ENCODE measurements at regions not wholly inside any gene's neighbourhood (a gene's known extent, or its start where the extent isn't known, plus 50 kb on each side); places are given as distances from the start of the nearest gene placed in this dataset.

DNA sequence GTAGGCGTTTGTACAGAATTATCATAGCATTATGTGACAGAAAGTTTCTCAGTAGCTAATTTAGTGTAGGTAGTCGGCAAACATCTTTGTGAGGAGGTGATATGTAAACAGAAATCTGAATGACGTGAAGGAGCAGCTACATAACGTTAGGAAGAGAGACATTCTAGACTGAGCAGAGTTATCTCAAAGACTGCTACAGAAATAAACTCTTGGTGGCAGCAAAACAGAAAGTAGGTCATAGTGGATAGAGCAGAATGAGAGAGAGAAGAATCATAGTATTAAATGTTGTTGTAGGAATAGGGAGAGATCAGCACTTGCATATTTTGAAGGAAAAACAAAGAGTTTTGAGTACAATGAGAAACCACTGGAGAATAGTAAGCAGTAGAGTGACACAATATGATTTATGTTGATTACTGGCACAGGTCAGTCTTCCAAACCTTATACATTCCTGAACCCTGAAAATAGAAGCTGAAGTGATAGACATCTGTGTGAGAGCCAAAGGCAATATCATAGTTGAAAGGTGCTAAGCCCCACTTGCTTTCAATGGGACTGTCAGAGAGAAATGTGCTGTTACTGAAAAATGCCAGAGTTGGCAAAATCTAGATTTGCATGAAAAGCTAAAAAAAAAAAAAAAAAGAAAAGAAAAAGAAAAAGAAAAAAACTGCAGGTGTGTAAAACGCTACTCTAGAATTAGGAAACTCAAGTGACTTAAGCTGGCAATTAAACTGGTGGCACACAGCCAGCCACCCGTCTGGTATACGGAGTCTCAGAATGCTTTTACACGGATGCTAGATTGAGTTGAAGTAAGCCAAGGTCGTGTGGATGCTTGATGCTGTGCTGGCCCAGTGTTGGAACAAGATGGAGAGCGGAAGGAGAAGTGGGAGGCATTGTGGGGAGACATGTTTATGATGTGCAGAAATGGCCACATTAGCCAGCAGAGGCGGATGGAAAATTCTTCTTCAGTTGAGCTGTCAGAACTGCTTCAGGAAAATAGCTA, 750.2 kb upstream of the HS3ST1 start:
- Histone ChIP-seq H3K27me3 (ENCODE audit: insufficient read depth, low read length, poor library complexity, severe bottlenecking) (no peaks in the 10 kb centered on the region), H3K4me1 (ENCODE audit: insufficient read depth, low read length) (no peaks in the 10 kb centered on the region), H3K9me3 (ENCODE audit: low read length) (no peaks in the 10 kb centered on the region), H3K27ac (ENCODE audit: low read depth, low read length) (no peak overlapping the region), H3K36me3 (ENCODE audit: insufficient read depth, low read length) (no peaks in the 10 kb centered on the region), H3K4me3 (ENCODE audit: low read length) (no peak overlapping the region)
- ChIA-PET POLR2A (no interaction called here), CTCF (no interaction called here)
- Mint-ChIP-seq H3K36me3 (no peaks in the 10 kb centered on the region), H3K27me3 (no peaks in the 10 kb centered on the region), H3K27ac (no peak overlapping the region), H3K4me1 (no peaks in the 10 kb centered on the region), H3K4me3 (no peak overlapping the region), H3K9me3 (peaks cover 3 to 27% (median 10%) of the 10 kb centered on the region in 5 donors)
- DNase-seq: no peak

GRCh38 chr4:12177416-12177815, 748.7 kb upstream of the HS3ST1 start:
- no peaks in the 10 kb centered on the region for H3K4me1 ChIP-seq (ENCODE audit: insufficient read depth, low read length)
- CTCF ChIA-PET: no interaction called here
- no peaks in the 10 kb centered on the region for H3K9me3 ChIP-seq (ENCODE audit: low read length)
- POLR2A ChIA-PET: no interaction called here
- H3K4me1 Mint-ChIP-seq: no peaks in the 10 kb centered on the region
- no peak overlapping the region for H3K4me3 ChIP-seq (ENCODE audit: low read length)
- no peak for DNase-seq
- H3K36me3 Mint-ChIP-seq: no peaks in the 10 kb centered on the region
- no peaks in the 10 kb centered on the region for H3K36me3 ChIP-seq (ENCODE audit: insufficient read depth, low read length)
- no peaks in the 10 kb centered on the region for H3K27me3 Mint-ChIP-seq
- H3K27me3 ChIP-seq (ENCODE audit: insufficient read depth, low read length, poor library complexity, severe bottlenecking): no peaks in the 10 kb centered on the region
- H3K9me3 Mint-ChIP-seq: peaks cover 3 to 27% (median 10%) of the 10 kb centered on the region in 5 donors
- no peak overlapping the region for H3K27ac Mint-ChIP-seq
- H3K27ac ChIP-seq (ENCODE audit: low read depth, low read length): no peak overlapping the region
- no peak overlapping the region for H3K4me3 Mint-ChIP-seq

DNA sequence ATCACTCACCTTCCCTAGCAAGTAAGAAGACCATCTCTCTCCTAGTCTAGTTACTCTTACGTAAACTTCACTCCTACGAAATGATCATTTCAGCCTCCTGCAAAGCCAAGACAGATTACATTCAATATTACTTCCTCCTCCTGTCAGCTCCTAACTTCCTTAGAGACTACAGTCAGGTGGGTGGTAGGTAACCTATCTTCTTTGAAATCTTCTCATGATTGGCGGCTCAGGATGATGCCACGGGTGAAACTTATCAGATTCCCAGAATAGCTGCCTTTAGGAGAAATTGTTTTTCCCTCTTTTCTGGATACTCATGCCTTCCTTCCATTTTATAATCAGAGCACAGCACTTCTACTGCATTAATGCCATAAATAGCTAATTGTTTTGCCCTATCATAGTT, 744.8 kb upstream of the HS3ST1 start:
- CTCF ChIA-PET: no interaction called here
- Histone ChIP-seq H3K4me1 (ENCODE audit: insufficient read depth, low read length) (no peaks in the 10 kb centered on the region), H3K9me3 (ENCODE audit: low read length) (no peaks in the 10 kb centered on the region), H3K36me3 (ENCODE audit: insufficient read depth, low read length) (no peaks in the 10 kb centered on the region), H3K27ac (ENCODE audit: low read depth, low read length) (no peak overlapping the region), H3K27me3 (ENCODE audit: insufficient read depth, low read length, poor library complexity, severe bottlenecking) (no peaks in the 10 kb centered on the region), H3K4me3 (ENCODE audit: low read length) (no peak overlapping the region)
- Mint-ChIP-seq H3K27me3 (no peaks in the 10 kb centered on the region), H3K4me1 (no peaks in the 10 kb centered on the region), H3K4me3 (no peak overlapping the region), H3K27ac (no peak overlapping the region), H3K36me3 (no peaks in the 10 kb centered on the region), H3K9me3 (peaks cover 0 to 27% (median 11%) of the 10 kb centered on the region in 5 donors)
- POLR2A ChIA-PET: no interaction called here
- DNase-seq: no peak

GRCh38 chr4:12172198-12172973, 743.7 kb upstream of the HS3ST1 start:
- H3K27ac Mint-ChIP-seq: no peak overlapping the region
- ChIA-PET POLR2A (no interaction called here), CTCF (no interaction called here)

GRCh38 chr4:12170308-12170707, 741.6 kb upstream of the HS3ST1 start:
- H3K4me1 ChIP-seq (ENCODE audit: insufficient read depth, low read length): no peaks in the 10 kb centered on the region
- ChIA-PET CTCF (no interaction called here), POLR2A (no interaction called here)
- no peak overlapping the region for H3K27ac Mint-ChIP-seq
- H3K27me3 ChIP-seq (ENCODE audit: insufficient read depth, low read length, poor library complexity, severe bottlenecking): no peaks in the 10 kb centered on the region
- H3K9me3 ChIP-seq (ENCODE audit: low read length): no peaks in the 10 kb centered on the region
- H3K36me3 Mint-ChIP-seq: no peaks in the 10 kb centered on the region
- no peaks in the 10 kb centered on the region for H3K27me3 Mint-ChIP-seq
- H3K4me1 Mint-ChIP-seq: no peaks in the 10 kb centered on the region
- no peak for DNase-seq
- no peak overlapping the region for H3K27ac ChIP-seq (ENCODE audit: low read depth, low read length)
- H3K4me3 Mint-ChIP-seq: no peak overlapping the region
- no peak overlapping the region for H3K4me3 ChIP-seq (ENCODE audit: low read length)
- no peaks in the 10 kb centered on the region for H3K36me3 ChIP-seq (ENCODE audit: insufficient read depth, low read length)
- peaks cover 0 to 25% (median 5%) of the 10 kb centered on the region in 5 donors for H3K9me3 Mint-ChIP-seq

More at GRCh38 chr4:12172198-12172973, 743.7 kb upstream of the HS3ST1 start:
- Mint-ChIP-seq H3K27me3 (no peaks in the 10 kb centered on the region), H3K9me3 (peaks cover 0 to 27% (median 10%) of the 10 kb centered on the region in 5 donors), H3K4me3 (no peak overlapping the region), H3K4me1 (no peaks in the 10 kb centered on the region), H3K36me3 (no peaks in the 10 kb centered on the region)
- no peaks in the 10 kb centered on the region for H3K27me3 ChIP-seq (ENCODE audit: insufficient read depth, low read length, poor library complexity, severe bottlenecking)
- no peaks in the 10 kb centered on the region for H3K36me3 ChIP-seq (ENCODE audit: insufficient read depth, low read length)
- no peak overlapping the region for H3K4me3 ChIP-seq (ENCODE audit: low read length)
- H3K9me3 ChIP-seq (ENCODE audit: low read length): no peaks in the 10 kb centered on the region
- H3K4me1 ChIP-seq (ENCODE audit: insufficient read depth, low read length): no peaks in the 10 kb centered on the region
- DNase-seq: no peak
- no peak overlapping the region for H3K27ac ChIP-seq (ENCODE audit: low read depth, low read length)

- Mint-ChIP-seq H3K27me3 (no peaks in the 10 kb centered on the region), H3K4me1 (no peaks in the 10 kb centered on the region), H3K36me3 (no peaks in the 10 kb centered on the region), H3K27ac (no peak overlapping the region), H3K9me3 (peaks cover 0 to 20% (median 10%) of the 10 kb centered on the region in 5 donors), H3K4me3 (no peak overlapping the region)
- no peaks in the 10 kb centered on the region for H3K9me3 ChIP-seq (ENCODE audit: low read length)
- DNase-seq: no peak
- H3K27ac ChIP-seq (ENCODE audit: low read depth, low read length): no peak overlapping the region
- no peaks in the 10 kb centered on the region for H3K36me3 ChIP-seq (ENCODE audit: insufficient read depth, low read length)
- CTCF ChIA-PET: no interaction called here
- no peaks in the 10 kb centered on the region for H3K27me3 ChIP-seq (ENCODE audit: insufficient read depth, low read length, poor library complexity, severe bottlenecking)
- H3K4me3 ChIP-seq (ENCODE audit: low read length): no peak overlapping the region
- POLR2A ChIA-PET: no interaction called here
- no peaks in the 10 kb centered on the region for H3K4me1 ChIP-seq (ENCODE audit: insufficient read depth, low read length)
Observed at GRCh38 chr4:12165616-12166015, 736.9 kb upstream of the HS3ST1 start.

DNA sequence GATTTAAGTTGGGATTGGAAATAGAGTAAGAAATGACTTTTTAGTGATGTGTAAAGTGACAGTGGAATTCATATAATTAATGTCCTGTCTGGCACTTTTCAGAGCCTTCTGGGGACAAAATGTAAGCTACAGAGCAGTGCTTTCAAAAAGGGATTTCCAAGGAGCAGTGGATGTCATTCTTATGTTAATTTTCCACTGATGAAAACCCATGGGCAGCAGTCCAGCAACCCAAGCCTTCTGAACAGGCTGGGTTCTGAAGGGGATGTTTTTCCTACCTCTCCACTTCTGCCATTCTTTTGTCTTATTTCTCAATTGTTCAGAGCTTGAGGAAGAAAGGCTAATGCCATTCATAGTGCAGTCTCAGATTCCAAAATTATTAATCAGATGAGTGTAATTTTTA, 717.6 kb upstream of the HS3ST1 start:
- DNase-seq: no peak
- H3K4me1 ChIP-seq (ENCODE audit: insufficient read depth, low read length): no peaks in the 10 kb centered on the region
- H3K27ac ChIP-seq (ENCODE audit: low read depth, low read length): no peak overlapping the region
- Mint-ChIP-seq H3K36me3 (no peaks in the 10 kb centered on the region), H3K27ac (no peak overlapping the region), H3K9me3 (peaks cover 2 to 20% (median 10%) of the 10 kb centered on the region in 5 donors), H3K27me3 (no peaks in the 10 kb centered on the region), H3K4me1 (no peaks in the 10 kb centered on the region), H3K4me3 (no peak overlapping the region)
- CTCF ChIA-PET: no interaction called here
- H3K9me3 ChIP-seq (ENCODE audit: low read length): no peaks in the 10 kb centered on the region
- POLR2A ChIA-PET: no interaction called here
- no peaks in the 10 kb centered on the region for H3K27me3 ChIP-seq (ENCODE audit: insufficient read depth, low read length, poor library complexity, severe bottlenecking)
- H3K36me3 ChIP-seq (ENCODE audit: insufficient read depth, low read length): no peaks in the 10 kb centered on the region
- H3K4me3 ChIP-seq (ENCODE audit: low read length): no peak overlapping the region

- H3K27me3 ChIP-seq (ENCODE audit: insufficient read depth, low read length, poor library complexity, severe bottlenecking): no peaks in the 10 kb centered on the region
- H3K4me1 Mint-ChIP-seq: no peaks in the 10 kb centered on the region
- H3K36me3 ChIP-seq (ENCODE audit: insufficient read depth, low read length): no peaks in the 10 kb centered on the region
- ChIA-PET POLR2A (no interaction called here), CTCF (no interaction called here)
- H3K4me3 ChIP-seq (ENCODE audit: low read length): no peak overlapping the region
- DNase-seq: no peak
- no peak overlapping the region for H3K27ac Mint-ChIP-seq
- no peaks in the 10 kb centered on the region for H3K36me3 Mint-ChIP-seq
- H3K4me3 Mint-ChIP-seq: no peak overlapping the region
- no peaks in the 10 kb centered on the region for H3K4me1 ChIP-seq (ENCODE audit: insufficient read depth, low read length)
- H3K9me3 Mint-ChIP-seq: peaks cover 2 to 16% (median 8%) of the 10 kb centered on the region in 5 donors
- no peak overlapping the region for H3K27ac ChIP-seq (ENCODE audit: low read depth, low read length)
- H3K9me3 ChIP-seq (ENCODE audit: low read length): no peaks in the 10 kb centered on the region
- no peaks in the 10 kb centered on the region for H3K27me3 Mint-ChIP-seq
Observed at GRCh38 chr4:12145768-12146167, 717.1 kb upstream of the HS3ST1 start.
